ENCODE measurements at regions not wholly inside any gene's neighbourhood (a gene's known extent, or its start where the extent isn't known, plus 50 kb on each side); places are given as distances from the start of the nearest gene placed in this dataset.

DNA sequence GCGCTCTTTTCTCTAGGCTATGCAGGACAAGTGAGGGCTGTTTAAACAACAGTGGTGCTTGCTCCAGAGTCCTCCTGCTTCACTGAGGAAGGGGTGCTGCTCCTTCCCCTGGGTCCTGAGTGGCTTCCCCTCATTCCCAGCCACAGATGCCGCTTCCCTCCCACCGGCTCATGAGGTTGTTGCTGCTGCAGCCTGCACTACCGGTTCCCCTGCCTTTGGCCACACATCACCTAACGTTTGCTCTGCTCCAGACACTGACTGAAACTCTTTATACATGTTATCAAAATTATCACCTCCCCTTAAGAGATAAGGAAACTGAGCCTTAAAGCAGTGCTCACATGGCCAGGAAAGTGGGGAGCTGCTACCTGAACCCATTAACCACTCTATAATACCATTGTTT lies 130.8 kb upstream of the LGALSL start:
- ATAC-seq (ENCODE audit: low read depth) (no peak), DNase-seq (ENCODE audit: low spot score) (no peak)
- H3K27ac ChIP-seq (ENCODE audit: poor library complexity, severe bottlenecking) = no peak overlapping the region
- H3K27me3 ChIP-seq (ENCODE audit: insufficient read depth, poor library complexity, severe bottlenecking) = no peaks in the 10 kb centered on the region
- H3K9me3 ChIP-seq (ENCODE audit: severe bottlenecking) = no peaks in the 10 kb centered on the region
- no peak overlapping the region for H3K4me3 ChIP-seq (ENCODE audit: severe bottlenecking)
- H3K4me1 ChIP-seq (ENCODE audit: insufficient read depth, poor library complexity, severe bottlenecking) = no peaks in the 10 kb centered on the region
- TF ChIP-seq, protein P1, sequence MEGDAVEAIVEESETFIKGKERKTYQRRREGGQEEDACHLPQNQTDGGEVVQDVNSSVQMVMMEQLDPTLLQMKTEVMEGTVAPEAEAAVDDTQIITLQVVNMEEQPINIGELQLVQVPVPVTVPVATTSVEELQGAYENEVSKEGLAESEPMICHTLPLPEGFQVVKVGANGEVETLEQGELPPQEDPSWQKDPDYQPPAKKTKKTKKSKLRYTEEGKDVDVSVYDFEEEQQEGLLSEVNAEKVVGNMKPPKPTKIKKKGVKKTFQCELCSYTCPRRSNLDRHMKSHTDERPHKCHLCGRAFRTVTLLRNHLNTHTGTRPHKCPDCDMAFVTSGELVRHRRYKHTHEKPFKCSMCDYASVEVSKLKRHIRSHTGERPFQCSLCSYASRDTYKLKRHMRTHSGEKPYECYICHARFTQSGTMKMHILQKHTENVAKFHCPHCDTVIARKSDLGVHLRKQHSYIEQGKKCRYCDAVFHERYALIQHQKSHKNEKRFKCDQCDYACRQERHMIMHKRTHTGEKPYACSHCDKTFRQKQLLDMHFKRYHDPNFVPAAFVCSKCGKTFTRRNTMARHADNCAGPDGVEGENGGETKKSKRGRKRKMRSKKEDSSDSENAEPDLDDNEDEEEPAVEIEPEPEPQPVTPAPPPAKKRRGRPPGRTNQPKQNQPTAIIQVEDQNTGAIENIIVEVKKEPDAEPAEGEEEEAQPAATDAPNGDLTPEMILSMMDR (IDR thresholded peaks at IDR 0.05; ENCODE audit: poor library complexity, severe bottlenecking) = no peak
- H3K36me3 ChIP-seq (ENCODE audit: low read depth) = no peaks in the 10 kb centered on the region

DNA sequence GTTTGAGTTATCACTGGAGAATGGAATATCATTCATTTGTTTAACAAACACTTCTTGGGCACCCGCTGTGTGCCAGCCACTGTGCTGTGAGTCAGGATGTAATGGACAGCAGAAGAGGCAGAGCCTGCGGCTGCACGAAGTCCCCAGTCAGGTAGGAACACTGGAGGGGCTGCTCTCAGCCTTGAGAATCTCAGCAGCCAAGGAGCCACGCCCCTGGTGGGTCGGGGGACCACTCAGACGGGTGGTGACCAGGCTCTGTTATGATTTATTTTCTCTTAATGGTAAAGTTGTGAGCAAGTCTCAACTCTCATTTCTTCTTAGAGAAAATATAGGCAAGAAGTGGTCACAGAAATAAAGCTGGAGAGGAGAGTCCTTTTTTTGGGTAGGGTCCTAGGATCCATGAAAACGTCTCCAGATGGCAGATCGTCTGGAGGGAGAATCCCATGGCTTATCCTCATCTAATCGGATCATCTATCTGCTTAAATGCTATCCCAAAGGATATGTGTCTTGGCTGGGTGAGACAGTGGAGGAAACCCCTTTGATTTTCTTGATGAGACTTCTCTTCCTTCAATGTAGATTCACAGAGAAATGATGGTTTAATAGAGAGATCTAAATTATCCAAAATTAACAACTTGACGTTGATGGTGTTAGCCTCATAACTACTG lies 129.1 kb upstream of the LGALSL start:
- TF ChIP-seq, protein P1 (IDR thresholded peaks at IDR 0.05; ENCODE audit: poor library complexity, severe bottlenecking) = no peak
- H3K9me3 ChIP-seq (ENCODE audit: severe bottlenecking) = no peaks in the 10 kb centered on the region
- ATAC-seq (ENCODE audit: low read depth) (no peak), DNase-seq (ENCODE audit: low spot score) (no peak)
- H3K4me1 ChIP-seq (ENCODE audit: insufficient read depth, poor library complexity, severe bottlenecking) = no peaks in the 10 kb centered on the region
- no peaks in the 10 kb centered on the region for H3K27me3 ChIP-seq (ENCODE audit: insufficient read depth, poor library complexity, severe bottlenecking)
- H3K4me3 ChIP-seq (ENCODE audit: severe bottlenecking) = no peak overlapping the region
- H3K36me3 ChIP-seq (ENCODE audit: low read depth) = no peaks in the 10 kb centered on the region
- H3K27ac ChIP-seq (ENCODE audit: poor library complexity, severe bottlenecking) = no peak overlapping the region

DNA sequence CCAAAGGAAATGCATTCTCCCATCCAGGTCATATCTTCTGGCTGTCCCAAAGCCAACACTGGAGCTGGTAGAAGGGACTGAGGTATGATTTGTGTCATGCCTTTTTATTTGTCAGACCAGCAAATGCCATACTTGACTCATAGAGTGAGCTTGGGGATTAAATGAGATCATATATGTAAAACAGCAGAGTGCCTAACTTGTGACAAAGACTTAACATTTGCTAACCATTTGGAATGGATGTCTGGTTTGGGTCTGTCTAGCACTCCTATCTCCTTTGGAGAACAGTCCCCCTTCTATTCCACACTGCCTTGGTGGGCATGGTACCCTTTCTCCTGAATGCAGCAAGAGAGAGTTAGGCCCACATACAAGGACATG lies 128.5 kb upstream of the LGALSL start:
- Histone ChIP-seq H3K36me3 (ENCODE audit: low read depth) (no peaks in the 10 kb centered on the region), H3K9me3 (ENCODE audit: severe bottlenecking) (no peaks in the 10 kb centered on the region), H3K4me1 (ENCODE audit: insufficient read depth, poor library complexity, severe bottlenecking) (no peaks in the 10 kb centered on the region), H3K4me3 (ENCODE audit: severe bottlenecking) (no peak overlapping the region), H3K27ac (ENCODE audit: poor library complexity, severe bottlenecking) (no peak overlapping the region), H3K27me3 (ENCODE audit: insufficient read depth, poor library complexity, severe bottlenecking) (no peaks in the 10 kb centered on the region)
- TF ChIP-seq, protein P1 (IDR thresholded peaks at IDR 0.05; ENCODE audit: poor library complexity, severe bottlenecking) = no peak
- ATAC-seq (ENCODE audit: low read depth) (no peak), DNase-seq (ENCODE audit: low spot score) (no peak)

DNA sequence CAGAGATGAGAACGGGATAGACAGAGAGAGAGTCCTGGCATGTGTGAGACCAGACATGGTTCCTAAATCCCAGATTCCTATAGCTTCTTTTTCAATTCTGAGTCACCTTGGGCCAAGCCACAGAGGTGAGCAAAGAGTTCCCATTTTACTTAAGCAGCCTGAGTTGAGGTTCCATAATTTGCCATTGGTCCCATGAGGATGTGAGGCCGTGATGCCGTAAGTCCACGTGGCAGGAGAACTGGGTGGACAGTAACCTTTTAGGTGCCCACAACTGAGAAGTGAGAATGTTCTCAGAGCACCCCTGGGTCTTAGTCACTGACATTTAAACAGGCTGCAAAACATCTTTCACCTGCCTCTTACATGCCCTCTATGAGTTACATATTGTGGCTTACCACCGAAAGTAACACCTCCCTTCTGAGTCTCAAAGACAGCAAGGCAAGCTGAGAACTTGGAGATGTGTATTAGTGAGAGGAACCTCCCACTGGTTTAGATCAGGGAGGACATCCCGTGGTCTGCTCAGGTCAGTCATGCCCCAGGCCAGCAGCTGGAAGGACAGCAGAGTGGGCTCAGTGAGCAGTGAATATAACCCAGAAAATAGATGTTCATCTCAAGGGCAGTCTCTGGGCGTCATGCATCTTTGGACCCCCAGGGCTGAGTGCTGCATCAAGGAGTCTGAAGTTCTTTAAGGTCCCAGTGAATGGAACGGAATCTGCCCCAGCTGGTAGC lies 127.9 kb upstream of the LGALSL start:
- DNase-seq (ENCODE audit: low spot score) = no peak
- no peak for ATAC-seq (ENCODE audit: low read depth)
- H3K4me1 ChIP-seq (ENCODE audit: insufficient read depth, poor library complexity, severe bottlenecking) = no peaks in the 10 kb centered on the region
- H3K27ac ChIP-seq (ENCODE audit: poor library complexity, severe bottlenecking) = no peak overlapping the region
- no peak overlapping the region for H3K4me3 ChIP-seq (ENCODE audit: severe bottlenecking)
- TF ChIP-seq, protein P1 (IDR thresholded peaks at IDR 0.05; ENCODE audit: poor library complexity, severe bottlenecking) = no peak
- H3K36me3 ChIP-seq (ENCODE audit: low read depth) = no peaks in the 10 kb centered on the region
- H3K27me3 ChIP-seq (ENCODE audit: insufficient read depth, poor library complexity, severe bottlenecking) = no peaks in the 10 kb centered on the region
- no peaks in the 10 kb centered on the region for H3K9me3 ChIP-seq (ENCODE audit: severe bottlenecking)

DNA sequence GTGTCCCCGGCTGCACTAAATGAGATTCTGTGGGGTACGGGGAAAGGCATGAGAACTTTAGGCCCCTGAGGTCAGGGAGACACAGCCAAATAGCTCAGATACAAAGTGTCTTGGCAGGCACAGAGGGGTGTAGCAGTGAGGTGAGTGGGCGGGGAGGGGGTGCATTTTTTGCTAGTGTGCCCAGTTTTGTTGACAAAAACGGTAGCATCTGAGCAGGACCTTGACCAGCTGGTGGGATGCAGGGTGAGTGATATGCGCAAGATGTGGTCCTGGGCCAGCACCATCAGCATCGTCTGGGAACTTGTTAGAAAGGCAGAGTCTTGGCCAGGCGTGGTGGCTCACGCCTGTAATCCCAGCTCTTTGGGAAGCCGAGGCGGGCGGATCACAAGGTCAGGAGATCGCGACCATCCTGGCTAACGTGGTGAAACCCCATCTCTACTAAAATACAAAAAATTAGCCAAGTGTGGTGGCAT lies 127.3 kb upstream of the LGALSL start:
- DNase-seq (ENCODE audit: low spot score) (no peak), ATAC-seq (ENCODE audit: low read depth) (no peak)
- H3K36me3 ChIP-seq (ENCODE audit: low read depth) = no peaks in the 10 kb centered on the region
- TF ChIP-seq, protein P1 (IDR thresholded peaks at IDR 0.05; ENCODE audit: poor library complexity, severe bottlenecking) = no peak
- no peaks in the 10 kb centered on the region for H3K9me3 ChIP-seq (ENCODE audit: severe bottlenecking)
- H3K4me3 ChIP-seq (ENCODE audit: severe bottlenecking) = no peak overlapping the region
- H3K27ac ChIP-seq (ENCODE audit: poor library complexity, severe bottlenecking) = no peak overlapping the region
- H3K4me1 ChIP-seq (ENCODE audit: insufficient read depth, poor library complexity, severe bottlenecking) = no peaks in the 10 kb centered on the region
- no peaks in the 10 kb centered on the region for H3K27me3 ChIP-seq (ENCODE audit: insufficient read depth, poor library complexity, severe bottlenecking)
